A673 (cell line): ENCODE measurements at regions not wholly inside any gene's neighbourhood (a gene's known extent, or its start where the extent isn't known, plus 50 kb on each side); places are given as distances from the start of the nearest gene placed in this dataset.

Experiments
- EZH2 ChIP-seq: fragments of 200-600 bp; sonication (generic); IDR thresholded peaks from 2 replicates; pipeline ENCODE4 v1.6.1; 2017; ENCODE audit warnings: borderline replicate concordance, low read depth, mild to moderate bottlenecking, mixed read lengths, antibody characterized with exemption, low read length; ENCODE audit not compliant: poor library complexity, severe bottlenecking
- TF ChIP-seq, protein P1 (sequence below): fragments of 300-800, 200-600 bp; sonication (generic); conservative IDR thresholded peaks from 2 replicates; pipeline ENCODE4 v1.5.1; 2017; ENCODE audit warnings: low read depth, mild to moderate bottlenecking, antibody characterized with exemption, low read length, moderate library complexity, mixed read lengths

DNA sequence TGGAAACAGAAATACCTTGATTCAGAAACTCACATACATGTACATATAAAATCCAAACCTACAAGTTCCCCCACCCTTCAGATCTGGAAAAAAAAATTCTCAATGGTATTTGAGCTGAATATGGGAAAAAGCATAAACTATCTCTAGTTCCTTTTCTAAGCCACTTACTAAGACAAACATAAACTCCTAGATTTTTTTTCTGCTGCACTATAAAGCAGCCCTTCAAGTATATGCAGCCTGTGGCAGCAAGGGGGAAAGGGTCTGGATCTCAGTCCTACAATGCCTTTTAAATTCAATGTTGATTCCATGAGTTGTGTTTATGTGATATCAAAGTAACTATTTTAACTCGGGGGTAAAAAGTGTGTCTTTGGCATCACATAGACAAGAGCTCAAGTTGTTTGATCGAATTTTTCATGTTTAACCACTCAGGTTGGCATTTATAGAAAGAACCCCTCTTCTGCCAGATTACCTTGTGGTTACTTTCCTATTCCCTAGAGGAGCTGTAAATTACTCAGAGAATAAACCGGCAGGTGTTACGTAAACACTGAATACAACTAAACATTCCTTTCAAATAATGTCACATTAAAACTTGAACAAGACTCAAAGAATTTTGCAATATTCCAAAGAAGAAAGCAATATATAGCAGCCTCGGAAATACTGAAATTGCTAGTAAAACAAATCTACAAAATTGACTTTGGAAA, 91.8 kb upstream of the FER start:
- TF ChIP-seq, protein P1, sequence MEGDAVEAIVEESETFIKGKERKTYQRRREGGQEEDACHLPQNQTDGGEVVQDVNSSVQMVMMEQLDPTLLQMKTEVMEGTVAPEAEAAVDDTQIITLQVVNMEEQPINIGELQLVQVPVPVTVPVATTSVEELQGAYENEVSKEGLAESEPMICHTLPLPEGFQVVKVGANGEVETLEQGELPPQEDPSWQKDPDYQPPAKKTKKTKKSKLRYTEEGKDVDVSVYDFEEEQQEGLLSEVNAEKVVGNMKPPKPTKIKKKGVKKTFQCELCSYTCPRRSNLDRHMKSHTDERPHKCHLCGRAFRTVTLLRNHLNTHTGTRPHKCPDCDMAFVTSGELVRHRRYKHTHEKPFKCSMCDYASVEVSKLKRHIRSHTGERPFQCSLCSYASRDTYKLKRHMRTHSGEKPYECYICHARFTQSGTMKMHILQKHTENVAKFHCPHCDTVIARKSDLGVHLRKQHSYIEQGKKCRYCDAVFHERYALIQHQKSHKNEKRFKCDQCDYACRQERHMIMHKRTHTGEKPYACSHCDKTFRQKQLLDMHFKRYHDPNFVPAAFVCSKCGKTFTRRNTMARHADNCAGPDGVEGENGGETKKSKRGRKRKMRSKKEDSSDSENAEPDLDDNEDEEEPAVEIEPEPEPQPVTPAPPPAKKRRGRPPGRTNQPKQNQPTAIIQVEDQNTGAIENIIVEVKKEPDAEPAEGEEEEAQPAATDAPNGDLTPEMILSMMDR: no peak
- no peak for TF ChIP-seq EZH2
